AG09309 (cell line): ENCODE measurements at regions not wholly inside any gene's neighbourhood (a gene's known extent, or its start where the extent isn't known, plus 50 kb on each side); places are given as distances from the start of the nearest gene placed in this dataset.

Experiments
- DNase-seq: peaks from one replicate; pipeline ENCODE4 v3.0.0-alpha.2; 2010; ENCODE audit warnings: low read depth
- H3K4me3 ChIP-seq: 2 replicates; pipeline ENCODE4 v1.5.1; 2011; ENCODE audit warnings: mild to moderate bottlenecking, low read depth, low read length, moderate library complexity; ENCODE audit not compliant: control insufficient read depth
- CTCF ChIP-seq: IDR thresholded peaks from 2 replicates; pipeline ENCODE4 v1.5.1; 2011; ENCODE audit warnings: mild to moderate bottlenecking, low read depth, low read length, inconsistent platforms; ENCODE audit not compliant: insufficient read depth, control insufficient read depth; ENCODE audit errors: missing control alignments

GRCh38 chr21:35394634-35395369, 345.7 kb upstream of the RUNX1 start:
- no peak overlapping the region for H3K4me3 ChIP-seq
- no peak for TF ChIP-seq CTCF
- no peak for DNase-seq

- TF ChIP-seq CTCF = no peak
- no peak overlapping the region for H3K4me3 ChIP-seq
- no peak for DNase-seq
Observed at GRCh38 chr21:35394049-35394448, 344.9 kb upstream of the RUNX1 start.

GRCh38 chr21:35390013-35390776, 341.1 kb upstream of the RUNX1 start:
- peak; percentile 42 for DNase-seq
- H3K4me3 ChIP-seq = no peak overlapping the region
- no peak for TF ChIP-seq CTCF

- no peak for TF ChIP-seq CTCF
- DNase-seq = no peak
- no peak overlapping the region for H3K4me3 ChIP-seq
Observed at GRCh38 chr21:35386491-35387079, 337.5 kb upstream of the RUNX1 start.

GRCh38 chr21:35384375-35384774, 335.3 kb upstream of the RUNX1 start:
- H3K4me3 ChIP-seq = no peak overlapping the region
- no peak for TF ChIP-seq CTCF
- DNase-seq = no peak

GRCh38 chr21:35382696-35383095, 333.6 kb upstream of the RUNX1 start:
- no peak for DNase-seq
- no peak overlapping the region for H3K4me3 ChIP-seq
- no peak for TF ChIP-seq CTCF
